ENCODE measurements at regions not wholly inside any gene's neighbourhood (a gene's known extent, or its start where the extent isn't known, plus 50 kb on each side); places are given as distances from the start of the nearest gene placed in this dataset.

DNA sequence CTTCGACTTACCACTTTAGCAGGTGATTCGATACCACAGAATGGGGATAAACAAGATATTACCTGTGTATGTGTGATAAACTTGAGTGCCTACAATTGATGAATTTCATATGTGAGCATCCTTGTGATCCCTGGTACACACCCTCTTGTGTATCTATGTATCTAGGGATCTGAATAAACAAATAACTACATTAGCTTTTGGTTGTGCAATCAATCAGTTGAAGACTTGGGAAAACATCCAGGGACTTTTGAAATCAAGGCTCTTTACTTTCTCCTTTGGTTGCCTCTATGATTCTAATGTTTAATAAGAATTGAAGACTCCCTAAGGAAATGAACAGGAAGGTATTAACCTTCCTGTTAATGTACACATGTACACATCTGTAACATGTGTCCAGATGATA, 97.3 kb upstream of the DCC start:
- no peaks in the 10 kb centered on the region for H3K79me1 ChIP-seq (ENCODE audit: insufficient read depth, low read depth, low read length, poor library complexity, severe bottlenecking)
- TF ChIP-seq, protein P1, sequence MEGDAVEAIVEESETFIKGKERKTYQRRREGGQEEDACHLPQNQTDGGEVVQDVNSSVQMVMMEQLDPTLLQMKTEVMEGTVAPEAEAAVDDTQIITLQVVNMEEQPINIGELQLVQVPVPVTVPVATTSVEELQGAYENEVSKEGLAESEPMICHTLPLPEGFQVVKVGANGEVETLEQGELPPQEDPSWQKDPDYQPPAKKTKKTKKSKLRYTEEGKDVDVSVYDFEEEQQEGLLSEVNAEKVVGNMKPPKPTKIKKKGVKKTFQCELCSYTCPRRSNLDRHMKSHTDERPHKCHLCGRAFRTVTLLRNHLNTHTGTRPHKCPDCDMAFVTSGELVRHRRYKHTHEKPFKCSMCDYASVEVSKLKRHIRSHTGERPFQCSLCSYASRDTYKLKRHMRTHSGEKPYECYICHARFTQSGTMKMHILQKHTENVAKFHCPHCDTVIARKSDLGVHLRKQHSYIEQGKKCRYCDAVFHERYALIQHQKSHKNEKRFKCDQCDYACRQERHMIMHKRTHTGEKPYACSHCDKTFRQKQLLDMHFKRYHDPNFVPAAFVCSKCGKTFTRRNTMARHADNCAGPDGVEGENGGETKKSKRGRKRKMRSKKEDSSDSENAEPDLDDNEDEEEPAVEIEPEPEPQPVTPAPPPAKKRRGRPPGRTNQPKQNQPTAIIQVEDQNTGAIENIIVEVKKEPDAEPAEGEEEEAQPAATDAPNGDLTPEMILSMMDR (conservative IDR thresholded peaks at IDR 0.05) = no peak
- peaks cover 4% of the 10 kb centered on the region for H3K9me3 ChIP-seq (ENCODE audit: control insufficient read depth, low read depth, low read length)
- H2BK5ac ChIP-seq (ENCODE audit: insufficient read length, low read length) = no peak overlapping the region
- no peak overlapping the region for H3K56ac ChIP-seq (ENCODE audit: insufficient read length, low read depth, low read length)
- H3K23me2 ChIP-seq (ENCODE audit: insufficient read length, low read depth, low read length, poor library complexity, severe bottlenecking) = no peaks in the 10 kb centered on the region
- H3K23ac ChIP-seq (ENCODE audit: insufficient read length, low read depth, low read length) = no peak overlapping the region
- WGBS (ENCODE audit: extremely low coverage, insufficient read length, low lambda C conversion rate) = no CpG with 5 or more reads among the region's 2 CpGs
- H2BK120ac ChIP-seq (ENCODE audit: low read depth, low read length, poor library complexity, severe bottlenecking) = no peak overlapping the region
- no peaks in the 10 kb centered on the region for H4K20me1 ChIP-seq (ENCODE audit: control insufficient read depth, insufficient read depth, insufficient read length)
- no peak overlapping the region for H4K91ac ChIP-seq (ENCODE audit: insufficient read length, low read depth, low read length)
- no peaks in the 10 kb centered on the region for H3K27me3 ChIP-seq (ENCODE audit: insufficient read depth, low read length)
- no peak overlapping the region for H3K9ac ChIP-seq (ENCODE audit: extremely low read depth, insufficient read length, low read length)
- H3K4me2 ChIP-seq (ENCODE audit: insufficient read depth, insufficient read length, low read length) = no peak overlapping the region
- no peak overlapping the region for H2BK12ac ChIP-seq (ENCODE audit: insufficient read length, low read depth, low read length)
- H3K36me3 Mint-ChIP-seq (ENCODE audit: insufficient read depth in 1 of 3, low read depth in 3 of 3) = peaks cover 3 to 7% (median 5%) of the 10 kb centered on the region in 3 experiments; a peak in 4 of 7 replicates
- no peak overlapping the region for H3K4me3 Mint-ChIP-seq
- no peak overlapping the region for H3K4ac ChIP-seq (ENCODE audit: low read depth, low read length)
- H2AK5ac ChIP-seq (ENCODE audit: insufficient read length, low read length) = no peak overlapping the region
- peaks cover 11 to 15% of the 10 kb centered on the region in 2 experiments; a peak in 4 of 5 replicates for H3K9me3 Mint-ChIP-seq
- no peak overlapping the region for H3K18ac ChIP-seq (ENCODE audit: insufficient read length, low read depth, low read length)
- H2BK15ac ChIP-seq (ENCODE audit: low read depth, low read length) = no peak overlapping the region
- DNase-seq = no peak
- no peak overlapping the region for H4K8ac ChIP-seq (replicated peaks; ENCODE audit: insufficient read length, low read depth, low read length)
- H3K79me2 ChIP-seq (ENCODE audit: insufficient read depth, low read length) = no peaks in the 10 kb centered on the region
- H3K14ac ChIP-seq (ENCODE audit: insufficient read depth, low read length) = no peak overlapping the region
- H2AFZ ChIP-seq (ENCODE audit: low read length) = no peak overlapping the region
- peaks cover 3% of the 10 kb centered on the region; the same call in 1 of the 2 replicates for H3K27me3 Mint-ChIP-seq (ENCODE audit: low read depth)
- no peak overlapping the region for H3K27ac ChIP-seq (ENCODE audit: insufficient read length, low read depth, low read length)
- H3K4me1 Mint-ChIP-seq = no peaks in the 10 kb centered on the region
- H2BK20ac ChIP-seq (ENCODE audit: low read depth, low read length, poor library complexity, severe bottlenecking) = no peak overlapping the region
- no peaks in the 10 kb centered on the region for H3K4me1 ChIP-seq (ENCODE audit: insufficient read depth, low read length)
- H3T11ph ChIP-seq (ENCODE audit: low read length) = no peak overlapping the region
- H3K27ac Mint-ChIP-seq = no peak overlapping the region
- H4K5ac ChIP-seq (ENCODE audit: insufficient read length, low read depth, low read length) = no peak overlapping the region
